ENCODE measurements at regions not wholly inside any gene's neighbourhood (a gene's known extent, or its start where the extent isn't known, plus 50 kb on each side); places are given as distances from the start of the nearest gene placed in this dataset.
"Not testable (repeated sequence)": the region's sequence is repeated elsewhere in the genome, so short reads cannot be mapped to it uniquely, and the experiment has no call there.

- TF ChIP-seq, protein P1, sequence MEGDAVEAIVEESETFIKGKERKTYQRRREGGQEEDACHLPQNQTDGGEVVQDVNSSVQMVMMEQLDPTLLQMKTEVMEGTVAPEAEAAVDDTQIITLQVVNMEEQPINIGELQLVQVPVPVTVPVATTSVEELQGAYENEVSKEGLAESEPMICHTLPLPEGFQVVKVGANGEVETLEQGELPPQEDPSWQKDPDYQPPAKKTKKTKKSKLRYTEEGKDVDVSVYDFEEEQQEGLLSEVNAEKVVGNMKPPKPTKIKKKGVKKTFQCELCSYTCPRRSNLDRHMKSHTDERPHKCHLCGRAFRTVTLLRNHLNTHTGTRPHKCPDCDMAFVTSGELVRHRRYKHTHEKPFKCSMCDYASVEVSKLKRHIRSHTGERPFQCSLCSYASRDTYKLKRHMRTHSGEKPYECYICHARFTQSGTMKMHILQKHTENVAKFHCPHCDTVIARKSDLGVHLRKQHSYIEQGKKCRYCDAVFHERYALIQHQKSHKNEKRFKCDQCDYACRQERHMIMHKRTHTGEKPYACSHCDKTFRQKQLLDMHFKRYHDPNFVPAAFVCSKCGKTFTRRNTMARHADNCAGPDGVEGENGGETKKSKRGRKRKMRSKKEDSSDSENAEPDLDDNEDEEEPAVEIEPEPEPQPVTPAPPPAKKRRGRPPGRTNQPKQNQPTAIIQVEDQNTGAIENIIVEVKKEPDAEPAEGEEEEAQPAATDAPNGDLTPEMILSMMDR (IDR thresholded peaks at IDR 0.05) = no peak
- Histone ChIP-seq H3K9ac (ENCODE audit: insufficient read depth, low read length, poor library complexity, severe bottlenecking) (no peak overlapping the region), H3K9me3 (replicated peaks in 1 of 2; ENCODE audit: control insufficient read depth in 1 of 2, insufficient read depth in 1 of 2, low read length in 2 of 2) (no peaks in the 10 kb centered on the region), H4K20me1 (ENCODE audit: insufficient read depth, low read length) (no peaks in the 10 kb centered on the region), H3K4me2 (replicated peaks; ENCODE audit: extremely low read depth, low read length, poor library complexity, severe bottlenecking) (no peak overlapping the region), H3K79me2 (ENCODE audit: insufficient read depth, low read length) (no peaks in the 10 kb centered on the region), H3K4me3 (replicated peaks in 1 of 3; ENCODE audit: low read depth in 2 of 3, low read length in 3 of 3) (no peak overlapping the region), H3K27me3 (ENCODE audit: control insufficient read depth in 2 of 2, insufficient read depth in 2 of 2, low read length in 2 of 2) (peaks cover 0 to 2% of the 10 kb centered on the region in 2 donors), H3K27ac (ENCODE audit: low read depth in 1 of 2, low read length in 2 of 2) (no peak overlapping the region), H2AFZ (ENCODE audit: insufficient read depth, low read depth, low read length, poor library complexity, severe bottlenecking) (no peak overlapping the region), H3K36me3 (replicated peaks in 1 of 2; ENCODE audit: control insufficient read depth in 1 of 2, insufficient read depth in 2 of 2, low read length in 2 of 2) (no peaks in the 10 kb centered on the region), H3K4me1 (ENCODE audit: control insufficient read depth in 1 of 2, insufficient read depth in 2 of 2, low read length in 2 of 2) (no peaks in the 10 kb centered on the region)
- no peak for DNase-seq
- no peaks in the 10 kb centered on the region for H3K4me1 Mint-ChIP-seq
- no peak overlapping the region for H3K4me3 Mint-ChIP-seq
- peaks cover 0 to 3% (median 0%) of the 10 kb centered on the region in 7 donors for H3K9me3 Mint-ChIP-seq
- no CpG with 5 or more reads among the region's 6 CpGs for WGBS (ENCODE audit: insufficient coverage)
- no peak overlapping the region for H3K27ac Mint-ChIP-seq
- peaks cover 0 to 2% (median 2%) of the 10 kb centered on the region in 3 donors for H3K27me3 Mint-ChIP-seq (ENCODE audit: low read depth in 3 of 3)
- intact Hi-C loops (cut with micrococcal nuclease) = no loop called here
- H3K36me3 Mint-ChIP-seq = no peaks in the 10 kb centered on the region
These were observed 57.2 kb downstream of the BMP15 start for GRCh38 chrX:50967736-50968135.

GRCh38 chrX:50968871-50969635 lies 58.5 kb downstream of the BMP15 start:
- H3K4me2 ChIP-seq (replicated peaks; ENCODE audit: extremely low read depth, low read length, poor library complexity, severe bottlenecking); H3K9me3 ChIP-seq (replicated peaks in 1 of 2; ENCODE audit: control insufficient read depth in 1 of 2, insufficient read depth in 1 of 2, low read length in 2 of 2); H3K36me3 Mint-ChIP-seq; H3K4me1 ChIP-seq (ENCODE audit: control insufficient read depth in 1 of 2, insufficient read depth in 2 of 2, low read length in 2 of 2); H3K4me3 ChIP-seq (replicated peaks in 1 of 3; ENCODE audit: low read depth in 2 of 3, low read length in 3 of 3); H3K9me3 Mint-ChIP-seq; H3K79me2 ChIP-seq (ENCODE audit: insufficient read depth, low read length); H3K27me3 ChIP-seq (ENCODE audit: control insufficient read depth in 2 of 2, insufficient read depth in 2 of 2, low read length in 2 of 2); DNase-seq; H3K27ac Mint-ChIP-seq; H4K20me1 ChIP-seq (ENCODE audit: insufficient read depth, low read length); H2AFZ ChIP-seq (ENCODE audit: insufficient read depth, low read depth, low read length, poor library complexity, severe bottlenecking); H3K4me3 Mint-ChIP-seq; H3K27ac ChIP-seq (ENCODE audit: low read depth in 1 of 2, low read length in 2 of 2); H3K9ac ChIP-seq (ENCODE audit: insufficient read depth, low read length, poor library complexity, severe bottlenecking); H3K36me3 ChIP-seq (replicated peaks in 1 of 2; ENCODE audit: control insufficient read depth in 1 of 2, insufficient read depth in 2 of 2, low read length in 2 of 2); intact Hi-C loops (cut with micrococcal nuclease); H3K4me1 Mint-ChIP-seq; H3K27me3 Mint-ChIP-seq (ENCODE audit: low read depth in 3 of 3): not testable (repeated sequence)
- WGBS (ENCODE audit: insufficient coverage) = no CpG with 5 or more reads among the region's 7 CpGs

Measured in CD14-positive monocyte (primary cell).